Smooth muscle cell (in vitro differentiated cells): ENCODE measurements at regions not wholly inside any gene's neighbourhood (a gene's known extent, or its start where the extent isn't known, plus 50 kb on each side); places are given as distances from the start of the nearest gene placed in this dataset.

Experiments
- DNase-seq: peaks from one replicate; lab custom pipeline; 2025; ENCODE audit not compliant: unreplicated experiment; lab: John Stamatoyannopoulos, UW
- H2AFZ ChIP-seq: fragments of 200-600 bp; sonication (generic); 2 replicates; pipeline ENCODE4 v1.6.0; 2016; ENCODE audit warnings: antibody characterized with exemption, low read depth, mild to moderate bottlenecking
- H3F3A ChIP-seq: fragments of 200-600 bp; sonication (generic); 2 replicates; pipeline ENCODE4 v1.6.0; 2017; ENCODE audit warnings: antibody characterized with exemption, low read depth
- H3K27ac ChIP-seq: fragments of 200-600 bp; sonication (generic); 2 replicates; pipeline ENCODE4 v1.5.1; 2016; ENCODE audit warnings: low read depth, mild to moderate bottlenecking
- H3K27me3 ChIP-seq: fragments of 200-600 bp; sonication (generic); 2 replicates; pipeline ENCODE4 v1.6.1; 2016; ENCODE audit warnings: low read depth, mild to moderate bottlenecking
- H3K36me3 ChIP-seq: fragments of 200-600 bp; sonication (generic); 2 replicates; pipeline ENCODE4 v1.5.1; 2016; ENCODE audit warnings: low read depth
- H3K4me1 ChIP-seq: fragments of 200-600 bp; sonication (generic); 2 replicates; pipeline ENCODE4 v1.5.1; 2016; ENCODE audit warnings: low read depth
- H3K4me2 ChIP-seq: fragments of 200-600 bp; sonication (generic); 2 replicates; pipeline ENCODE4 v1.6.0; 2016; ENCODE audit warnings: mild to moderate bottlenecking
- H3K4me3 ChIP-seq: fragments of 200-600 bp; sonication (generic); 2 replicates; pipeline ENCODE4 v1.5.1; 2016; ENCODE audit warnings: mild to moderate bottlenecking
- H3K79me2 ChIP-seq: fragments of 200-600 bp; sonication (generic); 2 replicates; pipeline ENCODE4 v1.6.0; 2016; ENCODE audit warnings: low read depth, mild to moderate bottlenecking
- H3K9ac ChIP-seq: fragments of 200-600 bp; sonication (generic); 2 replicates; pipeline ENCODE4 v1.6.0; 2016; ENCODE audit warnings: low read depth
- H3K9me3 ChIP-seq: fragments of 200-600 bp; sonication (generic); replicated peaks from 2 replicates; pipeline ENCODE4 v1.5.1; 2016; ENCODE audit warnings: low read depth
- H4K20me1 ChIP-seq: fragments of 200-600 bp; sonication (generic); 2 replicates; pipeline ENCODE4 v1.6.0; 2016; ENCODE audit warnings: low read depth
- CTCF ChIP-seq: fragments of 200-600 bp; sonication (generic); IDR thresholded peaks from 2 replicates; pipeline ENCODE4 v1.5.1; 2017; ENCODE audit warnings: borderline replicate concordance, mild to moderate bottlenecking, antibody characterized with exemption; ENCODE audit not compliant: insufficient read depth, poor library complexity, severe bottlenecking
- WGBS: methylation state at CpG from one replicate; pipeline ENCODE4 v1.1.7; 2016; ENCODE audit warnings: low lambda C conversion rate; 5-methylcytosine and 5-hydroxymethylcytosine counted together

- H3K4me1 ChIP-seq, result no peaks in the 10 kb centered on the region
- H3F3A ChIP-seq, result no peaks in the 10 kb centered on the region
- 90% methylated on average over 1 of the region's 1 CpG for whole genome bisulfite sequencing
- H3K9me3 ChIP-seq, result no peaks in the 10 kb centered on the region
- H3K36me3 ChIP-seq, result no peaks in the 10 kb centered on the region
- H3K27me3 ChIP-seq, result no peaks in the 10 kb centered on the region
- H3K4me2 ChIP-seq, result no peak overlapping the region
- no peak overlapping the region for H2AFZ ChIP-seq
- H4K20me1 ChIP-seq, result no peaks in the 10 kb centered on the region
- H3K79me2 ChIP-seq, result no peaks in the 10 kb centered on the region
- no peak for TF ChIP-seq CTCF
- no peak overlapping the region for H3K27ac ChIP-seq
- no peak for DNase-seq
- H3K4me3 ChIP-seq, result no peak overlapping the region
- H3K9ac ChIP-seq, result no peak overlapping the region
Measured at GRCh38 chr3:81045976-81046375, 715.5 kb downstream of the GBE1 start.

- H3K27ac ChIP-seq, result no peak overlapping the region
- no peak for TF ChIP-seq CTCF
- H3K4me3 ChIP-seq, result no peak overlapping the region
- no peaks in the 10 kb centered on the region for H3K4me1 ChIP-seq
- 89% methylated on average over 2 of the region's 2 CpGs for WGBS
- no peaks in the 10 kb centered on the region for H3K79me2 ChIP-seq
- DNase-seq, result no peak
- H3K9ac ChIP-seq, result no peak overlapping the region
- no peak overlapping the region for H2AFZ ChIP-seq
- no peaks in the 10 kb centered on the region for H3F3A ChIP-seq
- H3K9me3 ChIP-seq, result no peaks in the 10 kb centered on the region
- no peak overlapping the region for H3K4me2 ChIP-seq
- no peaks in the 10 kb centered on the region for H3K36me3 ChIP-seq
- H4K20me1 ChIP-seq, result no peaks in the 10 kb centered on the region
- H3K27me3 ChIP-seq, result no peaks in the 10 kb centered on the region
Measured at GRCh38 chr3:81045246-81045645, 716.2 kb downstream of the GBE1 start.

- Histone ChIP-seq H3K36me3 (no peaks in the 10 kb centered on the region), H3K4me3 (no peak overlapping the region), H3F3A (no peaks in the 10 kb centered on the region), H2AFZ (no peak overlapping the region), H4K20me1 (no peaks in the 10 kb centered on the region), H3K79me2 (no peaks in the 10 kb centered on the region), H3K4me1 (no peaks in the 10 kb centered on the region), H3K27ac (no peak overlapping the region), H3K4me2 (no peak overlapping the region), H3K9ac (no peak overlapping the region), H3K27me3 (no peaks in the 10 kb centered on the region), H3K9me3 (no peaks in the 10 kb centered on the region)
- 90% methylated on average over 3 of the region's 3 CpGs for WGBS
- no peak for DNase-seq
- TF ChIP-seq CTCF, result no peak
Measured at GRCh38 chr3:81043660-81044199, 717.7 kb downstream of the GBE1 start.

GRCh38 chr3:81043009-81043408, 718.4 kb downstream of the GBE1 start:
- Histone ChIP-seq H3K79me2 (no peaks in the 10 kb centered on the region), H3K9ac (no peak overlapping the region), H3K4me3 (no peak overlapping the region), H2AFZ (no peak overlapping the region), H3K36me3 (no peaks in the 10 kb centered on the region), H4K20me1 (no peaks in the 10 kb centered on the region), H3K9me3 (no peaks in the 10 kb centered on the region), H3F3A (no peaks in the 10 kb centered on the region), H3K4me2 (no peak overlapping the region), H3K4me1 (no peaks in the 10 kb centered on the region), H3K27ac (no peak overlapping the region), H3K27me3 (no peaks in the 10 kb centered on the region)
- no peak for DNase-seq
- TF ChIP-seq CTCF, result no peak
- 90% methylated on average over 2 of the region's 2 CpGs for WGBS
